Glomerular visceral epithelial cell (primary cell): ENCODE measurements at regions not wholly inside any gene's neighbourhood (a gene's known extent, or its start where the extent isn't known, plus 50 kb on each side); places are given as distances from the start of the nearest gene placed in this dataset.
A peak's percentile ranks its signal among the peaks of the same experiment; 100 is the strongest.

ENCODE experiments used
- DNase-seq: peaks from one replicate; pipeline ENCODE4 v3.0.0-alpha.2; 2016; ENCODE audit errors: extremely low spot score

- DNase-seq = no peak
Measured at GRCh38 chr14:76926521-76927251, 100.5 kb downstream of the LRRC74A start.

- DNase-seq = no peak
Measured at GRCh38 chr14:76925097-76925441, 98.9 kb downstream of the LRRC74A start.

DNA sequence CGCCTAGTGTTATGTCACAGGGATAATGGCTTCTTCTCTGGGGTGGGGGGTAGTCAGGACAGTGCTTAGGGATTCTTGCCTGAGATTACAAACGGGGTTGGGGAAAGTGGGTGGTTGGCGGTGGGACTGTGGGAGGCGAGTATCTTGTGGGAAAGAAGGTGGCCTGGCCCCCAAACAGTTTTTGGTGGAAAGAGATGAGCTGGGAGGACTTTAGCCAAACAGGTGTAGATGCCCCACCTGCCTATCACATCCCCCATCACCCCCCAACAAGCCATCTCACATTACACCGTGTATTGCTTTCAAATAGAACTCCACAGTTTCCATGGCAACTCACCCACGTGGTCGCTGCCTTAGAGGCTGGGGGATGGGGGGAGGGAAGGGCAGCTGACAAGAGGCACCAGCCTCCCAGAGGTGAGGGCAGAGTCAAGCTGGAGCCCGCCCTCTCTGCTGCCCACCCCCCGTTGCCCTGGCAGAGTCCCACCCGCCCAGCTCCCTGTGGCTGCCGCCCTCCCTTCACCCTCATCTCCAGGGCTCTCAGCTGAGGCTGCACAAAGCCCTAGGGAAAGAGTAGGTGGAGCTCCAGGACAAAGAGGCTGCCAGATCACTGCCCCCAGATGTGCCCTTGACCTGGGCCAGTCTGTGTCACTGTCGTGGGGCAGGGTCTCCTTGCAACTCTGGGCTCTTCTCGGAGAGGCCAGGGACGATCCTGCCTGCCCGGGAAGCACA is 98.3 kb downstream of the LRRC74A start:
- DNase-seq = peak; percentile 56

DNA sequence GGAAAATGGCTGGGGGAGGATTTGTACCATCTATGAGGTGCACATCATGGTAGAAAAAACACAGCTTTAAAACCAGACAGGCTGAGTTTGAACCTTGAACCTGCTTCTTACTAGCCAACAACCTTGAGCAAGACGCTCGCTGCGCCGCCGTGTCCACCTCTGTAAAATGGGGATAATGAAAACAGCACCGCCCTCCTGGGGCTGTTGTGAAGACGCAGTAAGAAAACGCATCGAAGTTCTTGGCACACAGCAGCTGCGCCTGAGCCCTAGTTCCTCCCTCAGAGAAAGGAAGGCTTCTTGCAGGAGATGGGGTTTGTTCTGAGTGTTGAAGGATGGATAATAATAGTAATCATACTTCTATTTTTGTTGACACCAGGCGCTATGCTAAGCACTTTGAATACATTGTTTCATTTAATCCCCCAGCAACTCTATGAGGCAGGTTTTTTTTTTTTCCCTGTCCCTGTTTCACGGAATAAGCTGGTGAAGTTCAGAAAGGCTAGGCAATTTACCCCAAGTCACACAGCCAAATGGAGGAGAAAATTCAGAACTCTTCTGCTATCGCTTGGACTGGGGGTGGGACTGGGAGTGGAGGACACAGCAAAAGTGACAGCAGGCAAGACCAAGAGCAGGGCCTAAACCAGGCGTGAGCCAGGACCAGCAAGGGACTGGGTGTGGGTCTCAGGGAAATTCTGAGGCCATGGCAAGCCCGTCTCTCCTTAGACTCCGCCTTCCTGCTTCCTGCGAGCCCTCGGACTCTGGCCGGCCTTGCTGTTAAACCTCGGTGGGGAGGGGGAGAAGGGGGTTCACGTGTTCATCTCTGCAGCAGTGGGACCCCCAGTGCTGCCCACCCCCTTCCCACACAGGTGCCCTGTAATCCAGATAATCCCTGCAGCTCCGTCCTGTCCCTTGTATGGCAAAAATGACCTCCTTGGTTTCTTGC is 97.5 kb downstream of the LRRC74A start:
- no peak for DNase-seq

DNA sequence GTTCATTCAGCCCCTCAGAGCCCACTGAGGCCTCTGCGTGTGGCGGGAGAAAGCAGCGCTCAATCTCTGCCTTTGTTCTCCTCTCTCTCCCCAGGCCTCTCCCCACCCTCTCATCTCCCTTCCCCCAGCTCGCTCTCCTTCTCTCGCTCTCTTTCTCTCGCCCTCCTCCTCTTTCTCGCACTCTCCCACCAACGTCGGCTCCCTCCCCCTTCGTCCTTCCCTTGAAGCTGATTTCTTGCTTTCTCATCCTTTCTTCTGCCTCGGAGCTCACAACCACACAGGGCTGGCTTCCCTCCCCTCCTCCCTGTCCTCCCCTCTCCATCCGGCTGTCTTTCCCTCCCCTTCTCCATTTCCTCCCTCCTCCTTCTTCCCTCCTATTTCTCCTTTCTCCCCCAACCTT is 96.4 kb downstream of the LRRC74A start:
- no peak for DNase-seq

GRCh38 chr14:76922092-76922491 is 95.9 kb downstream of the LRRC74A start:
- no peak for DNase-seq

GRCh38 chr14:76921088-76921399 is 94.8 kb downstream of the LRRC74A start:
- DNase-seq = no peak

DNA sequence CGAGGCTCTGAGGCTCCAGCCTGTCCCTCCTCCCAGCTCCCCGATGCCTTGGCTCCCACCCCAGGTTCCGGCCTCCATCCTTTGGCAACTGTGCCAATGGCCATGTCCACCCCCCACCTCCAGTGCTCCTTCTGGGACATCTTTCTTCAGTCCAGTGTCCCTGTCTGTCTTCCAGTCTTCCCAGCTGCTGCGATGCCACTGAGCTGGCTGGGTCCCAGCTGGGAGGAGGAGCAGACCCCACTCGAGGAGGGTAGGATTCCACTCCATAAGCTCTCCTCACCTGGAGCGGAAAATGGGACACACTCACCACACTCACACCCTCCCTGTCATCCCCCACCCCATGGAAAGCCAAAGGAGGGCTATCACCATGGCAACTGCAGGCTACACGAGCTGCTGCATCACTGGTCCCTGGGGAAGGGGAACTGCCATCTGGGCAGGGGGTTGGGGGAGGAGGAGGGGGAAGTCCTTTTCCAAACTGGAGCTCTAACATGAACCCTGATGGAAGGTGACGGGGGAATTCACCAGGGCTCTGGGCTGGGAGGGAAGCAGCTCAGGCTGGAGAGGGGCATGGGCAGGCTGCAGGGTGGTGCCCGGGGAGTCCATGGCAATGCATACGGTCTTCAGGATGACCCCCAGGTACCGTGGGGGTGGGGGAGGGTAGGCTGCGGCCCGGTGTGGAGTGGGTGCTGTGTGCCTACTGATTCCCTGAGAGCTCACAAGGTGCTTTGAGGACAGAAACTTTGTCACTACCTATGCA is 94.3 kb downstream of the LRRC74A start:
- no peak for DNase-seq

- peak; percentile 96 for DNase-seq
Measured at GRCh38 chr14:76919431-76920330, 93.5 kb downstream of the LRRC74A start.
